ENCODE measurements at regions not wholly inside any gene's neighbourhood (a gene's known extent, or its start where the extent isn't known, plus 50 kb on each side); places are given as distances from the start of the nearest gene placed in this dataset.

GRCh38 chr11:109731451-109731850 is 309.5 kb downstream of the C11orf87 start:
- H3K4me2 ChIP-seq (ENCODE audit: control insufficient read depth, insufficient read depth), result no peak overlapping the region
- no TSS peak for BruUV-seq (replicated peaks)
- no peak for FAIRE-seq
- H3K4me1 ChIP-seq (ENCODE audit: control insufficient read depth, insufficient read depth, low read length), result no peaks in the 10 kb centered on the region
- H3K36me3 ChIP-seq (ENCODE audit: control insufficient read depth in 2 of 2, insufficient read depth in 2 of 2, low read length in 1 of 2), result no peaks in the 10 kb centered on the region
- no peaks in the 10 kb centered on the region for H3K79me2 ChIP-seq (ENCODE audit: control insufficient read depth, insufficient read depth, low read length)
- no peak overlapping the region for H3K4me3 ChIP-seq
- in situ Hi-C loops (cut with MboI), result no loop called here
- intact Hi-C loops (cut with micrococcal nuclease; ENCODE audit: unreplicated experiment), result no loop called here
- SMC1A ChIA-PET (ENCODE audit: uncharacterized antibody, unreplicated experiment), result no interaction called here
- ATAC-seq, result no peak
- no peak overlapping the region for H2AFZ ChIP-seq (ENCODE audit: control insufficient read depth, low read depth, low read length)
- RAD21 ChIA-PET (ENCODE audit: unreplicated experiment), result no interaction called here
- DNase-seq (ENCODE audit: low read depth, low spot score), result no peak
- CTCF ChIA-PET, result no interaction called here
- no peak overlapping the region for H3K27ac ChIP-seq (ENCODE audit: control insufficient read depth, insufficient read depth)
- H3K27me3 ChIP-seq (replicated peaks in 1 of 2; ENCODE audit: control insufficient read depth in 2 of 2, insufficient read depth in 2 of 2, low read length in 1 of 2), result no peaks in the 10 kb centered on the region; a peak in 3 of 4 replicates
- no peak overlapping the region for H3K9ac ChIP-seq (ENCODE audit: control insufficient read depth, insufficient read depth, low read length)
- no peaks in the 10 kb centered on the region for H3K9me3 ChIP-seq (replicated peaks; ENCODE audit: control insufficient read depth, insufficient read depth, low read length)
- H4K20me1 ChIP-seq (ENCODE audit: control insufficient read depth, insufficient read depth), result no peaks in the 10 kb centered on the region
- 43% methylated on average over 4 of the region's 4 CpGs for WGBS (ENCODE audit: insufficient coverage, insufficient replicate concordance, low lambda C conversion rate, missing lambda C conversion rate)
- POLR2A ChIA-PET, result no interaction called here
- TF ChIP-seq SRF (IDR thresholded peaks at IDR 0.05; ENCODE audit: low read depth in 2 of 2, low read length in 2 of 2), result no peak
- no peak for TF ChIP-seq USF1 (IDR thresholded peaks at IDR 0.05; ENCODE audit: borderline replicate concordance, extremely low read length, insufficient read depth, low read depth, low read length)
- TF ChIP-seq ZSCAN29 (IDR thresholded peaks at IDR 0.05), result no peak
- TF ChIP-seq SMAD5 (IDR thresholded peaks at IDR 0.05; ENCODE audit: low read depth), result no peak
- TF ChIP-seq TCF12 (IDR thresholded peaks at IDR 0.05; ENCODE audit: low read depth, low read length), result no peak
- no peak for TF ChIP-seq CEBPB (IDR thresholded peaks at IDR 0.05; ENCODE audit: borderline replicate concordance in 1 of 2, low read depth in 2 of 2, low read length in 2 of 2)
- TF ChIP-seq PRDM15 (CRISPR knock-in tag; IDR thresholded peaks at IDR 0.05), result no peak
- no peak for TF ChIP-seq HDGF (IDR thresholded peaks at IDR 0.05)
- no peak for TF ChIP-seq KDM1A (IDR thresholded peaks at IDR 0.05; ENCODE audit: borderline replicate concordance)
- TF ChIP-seq IKZF1 (conservative IDR thresholded peaks at IDR 0.05), result no peak
- no peak for TF ChIP-seq SPI1 (IDR thresholded peaks at IDR 0.05; ENCODE audit: borderline replicate concordance, insufficient read depth, low read depth, low read length)
- no peak for TF ChIP-seq E2F8 (IDR thresholded peaks at IDR 0.05; ENCODE audit: low read depth, partially characterized antibody)
- TF ChIP-seq FOXK2 (IDR thresholded peaks at IDR 0.05), result no peak
- no peak for TF ChIP-seq HDAC2 (IDR thresholded peaks at IDR 0.05)
- TF ChIP-seq CEBPZ (IDR thresholded peaks at IDR 0.05; ENCODE audit: low read depth, low read length), result no peak
- TF ChIP-seq GATAD2B (conservative IDR thresholded peaks at IDR 0.05; ENCODE audit: low read depth), result no peak
